Endothelial cell of umbilical vein (primary cell): ENCODE measurements at regions not wholly inside any gene's neighbourhood (a gene's known extent, or its start where the extent isn't known, plus 50 kb on each side); places are given as distances from the start of the nearest gene placed in this dataset.

Experiments used
- BruUV-seq: library from RNA; stranded (reverse); fragments of 400-500 nt; replicated peaks from 2 replicates; lab custom pipeline; 2021; lab: Mats Ljungman, UMichigan
- CTCF ChIA-PET: fragments of 300-600, 350-600 bp; sonication (Branson Sonifier 250); formaldehyde crosslinking; loops from one replicate; lab custom pipeline; 2021; ENCODE audit warnings: antibody characterized with exemption, inconsistent platforms; lab: Charles Lee
- POLR2A ChIA-PET: fragments of 300-600, 350-600 bp; sonication (Branson Sonifier 250); formaldehyde crosslinking; loops from one replicate; lab custom pipeline; 2021; ENCODE audit warnings: antibody characterized with exemption, inconsistent platforms; lab: Charles Lee
- DNase-seq: peaks from one replicate; pipeline ENCODE4 v3.0.0-alpha.2; 2011; ENCODE audit warnings: low read depth, low spot score
- FAIRE-seq: peaks from 2 replicates; lab custom pipeline; 2011; peaks lifted over from hg19 to GRCh38; lab: Jason Lieb, UNC
- H2AFZ ChIP-seq: 2 replicates; pipeline ENCODE4 v1.6.0; 2012; ENCODE audit warnings: low read depth, low read length, control low read depth, inconsistent platforms
- H3K27ac ChIP-seq: 2 replicates; pipeline ENCODE4 v1.5.1; 2011; ENCODE audit warnings: low read depth, mild to moderate bottlenecking, control low read depth, low read length, moderate library complexity; ENCODE audit not compliant: insufficient read depth
- H3K27me3 ChIP-seq, 2 experiments: 2 replicates each; pipeline versions ENCODE4 v1.6.0 to v1.6.1; 2011; ENCODE audit warnings: low read length in 2 of 2, mixed read lengths in 1 of 2; ENCODE audit not compliant: control insufficient read depth in 2 of 2, insufficient read depth in 2 of 2
- H3K36me3 ChIP-seq, 2 experiments: 2 replicates in 1 of 2; 3 replicates in 1 of 2; pipeline ENCODE4 v1.5.1; 2011; ENCODE audit warnings: low read length in 2 of 2, mild to moderate bottlenecking in 1 of 2, moderate library complexity in 1 of 2; ENCODE audit not compliant: control insufficient read depth in 2 of 2, insufficient read depth in 2 of 2; ENCODE audit errors: extremely low read depth in 1 of 2
- H3K4me1 ChIP-seq: 3 replicates; pipeline ENCODE4 v1.5.1; 2011; ENCODE audit warnings: mild to moderate bottlenecking, low read length; ENCODE audit not compliant: control insufficient read depth, insufficient read depth; ENCODE audit errors: extremely low read depth
- H3K4me2 ChIP-seq: 2 replicates; pipeline ENCODE4 v1.6.1; 2011; ENCODE audit warnings: low read length, control low read depth, mixed read lengths; ENCODE audit not compliant: insufficient read depth
- H3K4me3 ChIP-seq, 3 experiments: fragments of 200-600 bp in 1 of 3; sonication (generic), shearing (Covaris generic) in 1 of 3; replicated peaks in 1 of 3; 2 replicates each; pipeline ENCODE4 v1.5.1; 2011 to 2016; ENCODE audit warnings: control low read depth in 3 of 3, low read length in 3 of 3, mild to moderate bottlenecking in 2 of 3, inconsistent platforms in 1 of 3, low read depth in 1 of 3, moderate library complexity in 1 of 3; ENCODE audit not compliant: insufficient read depth in 1 of 3
- H3K79me2 ChIP-seq: 2 replicates; pipeline ENCODE4 v1.6.0; 2012; ENCODE audit warnings: low read length, inconsistent platforms; ENCODE audit not compliant: control insufficient read depth, insufficient read depth
- H3K9ac ChIP-seq: replicated peaks from 2 replicates; pipeline ENCODE3; 2011; ENCODE audit warnings: low read length, control low read depth; ENCODE audit not compliant: insufficient read depth; ENCODE audit errors: extremely low read depth
- H3K9me1 ChIP-seq: replicated peaks from 3 replicates; pipeline ENCODE4 v1.6.0; 2011; ENCODE audit warnings: mild to moderate bottlenecking, low read length; ENCODE audit not compliant: control insufficient read depth, insufficient read depth; ENCODE audit errors: extremely low read depth
- H3K9me3 ChIP-seq: replicated peaks from 2 replicates; pipeline ENCODE4 v1.5.1; 2012; ENCODE audit warnings: low read length, inconsistent platforms; ENCODE audit not compliant: control insufficient read depth, insufficient read depth
- H4K20me1 ChIP-seq: replicated peaks from 2 replicates; pipeline ENCODE3; 2011; ENCODE audit warnings: mild to moderate bottlenecking, low read length; ENCODE audit not compliant: control insufficient read depth, insufficient read depth; ENCODE audit errors: extremely low read depth
- CTCF ChIP-seq, 2 donors: IDR thresholded peaks; 1 replicate in 1 of 2; 2 replicates in 1 of 2; pipeline ENCODE4 v1.5.1; 2011; ENCODE audit warnings: low read length in 2 of 2, mild to moderate bottlenecking in 2 of 2, moderate library complexity in 2 of 2, control low read depth in 1 of 2, inconsistent platforms in 1 of 2, low read depth in 1 of 2; ENCODE audit not compliant: insufficient read depth in 1 of 2; ENCODE audit errors: extremely low read depth in 1 of 2
- EZH2 ChIP-seq: IDR thresholded peaks from 2 replicates; pipeline ENCODE4 v1.6.1; 2012; ENCODE audit warnings: borderline replicate concordance, low read depth, mild to moderate bottlenecking, moderate library complexity, low read length, inconsistent platforms; ENCODE audit not compliant: severe bottlenecking
- FOS ChIP-seq: IDR thresholded peaks from 2 replicates; pipeline ENCODE4 v1.6.1; 2011; ENCODE audit warnings: mild to moderate bottlenecking, low read length, moderate library complexity, borderline replicate concordance; ENCODE audit not compliant: insufficient read depth
- GATA2 ChIP-seq: IDR thresholded peaks from 2 replicates; pipeline ENCODE4 v1.7.0; 2011; ENCODE audit warnings: low read depth, mild to moderate bottlenecking, moderate library complexity, mixed read lengths, low read length; ENCODE audit not compliant: insufficient read length, insufficient read depth
- JUN ChIP-seq: IDR thresholded peaks from 2 replicates; pipeline ENCODE4 v1.6.1; 2011; ENCODE audit warnings: borderline replicate concordance, low read depth; ENCODE audit not compliant: insufficient read length, insufficient read depth
- MAX ChIP-seq: IDR thresholded peaks from 2 replicates; pipeline ENCODE4 v1.6.1; 2011; ENCODE audit not compliant: insufficient read depth, insufficient read length
- MYC ChIP-seq: IDR thresholded peaks from one replicate; pipeline ENCODE4 v1.6.1; 2011; ENCODE audit warnings: mild to moderate bottlenecking, low read depth, low read length
- POLR2A ChIP-seq: IDR thresholded peaks from 2 replicates; pipeline ENCODE4 v1.6.1; 2012; ENCODE audit warnings: low read depth, mild to moderate bottlenecking, control low read depth, low read length
- POLR2AphosphoS5 ChIP-seq: IDR thresholded peaks from 2 replicates; pipeline ENCODE4 v1.6.1; 2012; ENCODE audit warnings: low read depth, mild to moderate bottlenecking, control low read depth, low read length, moderate library complexity; ENCODE audit not compliant: insufficient read depth
- dilution Hi-C: fragments of 300-500 bp; cut with MboI; formaldehyde crosslinking; loops from one replicate; pipeline ENCODE4 v1.15.0; 2019; ENCODE audit warnings: low sequenced_read_pairs; ENCODE audit not compliant: extremely low pct_ligation_motif_present
- intact Hi-C: fragments of 100-400 bp; cut with micrococcal nuclease; formaldehyde crosslinking; loops from one replicate; pipeline ENCODE4 v1.10.0; 2022

GRCh38 chr6:137399881-137400443, 94.2 kb downstream of the OLIG3 start:
- dilution Hi-C loops: no loop called here
- Histone ChIP-seq H4K20me1 (no peaks in the 10 kb centered on the region), H2AFZ (no peak overlapping the region), H3K36me3 (no peaks in the 10 kb centered on the region), H3K4me1 (no peaks in the 10 kb centered on the region), H3K9me3 (no peaks in the 10 kb centered on the region), H3K9ac (no peak overlapping the region), H3K27ac (no peak overlapping the region), H3K4me3 (no peak overlapping the region), H3K79me2 (no peaks in the 10 kb centered on the region), H3K4me2 (no peak overlapping the region), H3K27me3 (peaks cover 1 to 3% of the 10 kb centered on the region in 2 experiments), H3K9me1 (no peaks in the 10 kb centered on the region)
- DNase-seq (no peak), FAIRE-seq (no peak)
- CTCF ChIA-PET: interaction anchor here (0.8 to 1.3 kb wide), 2 partner anchors 15 to 601 kb away, joined by 3 to 6 read pairs; no protein-coding TSS in a partner anchor
- no peak for TF ChIP-seq MYC
- TF ChIP-seq POLR2AphosphoS5: no peak
- no peak for TF ChIP-seq JUN
- no peak for TF ChIP-seq GATA2
- TF ChIP-seq EZH2: no peak
- TF ChIP-seq FOS: no peak
- TF ChIP-seq MAX: no peak
- no peak for TF ChIP-seq POLR2A
- TF ChIP-seq CTCF (IDR thresholded peaks at IDR 0.05; ENCODE audit: extremely low read depth in 1 of 2, insufficient read depth in 1 of 2, low read depth in 1 of 2, low read length in 2 of 2): no peak
- BruUV-seq: no TSS peak
- POLR2A ChIA-PET: no interaction called here
- intact Hi-C loops: no loop called here
